ENCODE measurements at regions not wholly inside any gene's neighbourhood (a gene's known extent, or its start where the extent isn't known, plus 50 kb on each side); places are given as distances from the start of the nearest gene placed in this dataset.
A peak's percentile ranks its signal among the peaks of the same experiment; 100 is the strongest.

DNA sequence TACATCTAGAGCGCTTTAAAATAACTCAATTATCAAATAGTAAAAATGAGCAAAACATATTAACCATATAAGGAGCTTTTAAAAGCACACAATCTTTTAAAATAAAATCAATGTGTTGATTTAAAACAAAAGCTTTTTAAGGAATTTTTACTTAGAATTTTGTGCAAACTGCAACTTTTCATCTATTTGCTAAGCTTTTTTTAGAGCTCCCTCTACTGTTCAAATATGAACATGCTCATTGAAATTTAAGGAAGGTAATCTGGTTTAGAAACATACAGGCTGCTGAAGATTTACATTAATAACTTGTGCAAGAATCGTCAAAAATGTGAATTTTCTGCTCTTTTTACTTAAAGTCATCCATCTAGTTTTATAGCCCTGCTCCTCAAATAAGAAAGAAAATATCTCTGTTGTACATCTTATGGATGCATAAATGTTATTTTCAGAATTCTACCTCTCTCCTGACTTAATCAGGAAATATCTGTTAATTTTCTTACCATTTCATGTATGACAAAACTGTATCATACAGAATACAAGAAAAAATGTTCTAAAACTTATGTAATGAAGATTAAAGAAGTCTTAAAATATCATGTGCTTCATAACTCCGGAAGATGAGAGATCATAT is 469.4 kb upstream of the ROBO2 start:
- no peak for DNase-seq (ENCODE audit: low read depth in 4 of 4, low spot score in 3 of 4)

DNA sequence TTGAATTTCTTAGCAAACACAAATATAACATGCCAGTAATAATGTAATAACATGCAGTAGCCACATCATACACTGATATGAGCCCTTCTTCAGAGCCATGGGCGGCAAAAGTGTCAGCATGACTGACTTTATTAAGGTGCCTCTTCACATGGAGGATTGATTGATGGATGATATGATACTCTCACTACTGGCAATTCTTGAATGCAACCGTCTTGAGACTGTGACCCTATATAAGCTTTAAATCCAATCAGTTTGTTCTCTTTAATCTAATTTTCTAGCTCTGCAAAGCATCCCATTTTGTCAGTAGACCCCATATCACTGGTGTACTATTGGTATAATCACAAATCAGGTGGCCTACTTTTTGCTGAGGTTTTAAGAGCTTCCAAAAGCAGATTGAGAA is 463.7 kb upstream of the ROBO2 start:
- DNase-seq (ENCODE audit: low read depth in 4 of 4, low spot score in 3 of 4): no peak

- DNase-seq (ENCODE audit: low read depth in 4 of 4, low spot score in 3 of 4): no peak
Observed at GRCh38 chr3:76582098-76582497, 457.8 kb upstream of the ROBO2 start.

DNA sequence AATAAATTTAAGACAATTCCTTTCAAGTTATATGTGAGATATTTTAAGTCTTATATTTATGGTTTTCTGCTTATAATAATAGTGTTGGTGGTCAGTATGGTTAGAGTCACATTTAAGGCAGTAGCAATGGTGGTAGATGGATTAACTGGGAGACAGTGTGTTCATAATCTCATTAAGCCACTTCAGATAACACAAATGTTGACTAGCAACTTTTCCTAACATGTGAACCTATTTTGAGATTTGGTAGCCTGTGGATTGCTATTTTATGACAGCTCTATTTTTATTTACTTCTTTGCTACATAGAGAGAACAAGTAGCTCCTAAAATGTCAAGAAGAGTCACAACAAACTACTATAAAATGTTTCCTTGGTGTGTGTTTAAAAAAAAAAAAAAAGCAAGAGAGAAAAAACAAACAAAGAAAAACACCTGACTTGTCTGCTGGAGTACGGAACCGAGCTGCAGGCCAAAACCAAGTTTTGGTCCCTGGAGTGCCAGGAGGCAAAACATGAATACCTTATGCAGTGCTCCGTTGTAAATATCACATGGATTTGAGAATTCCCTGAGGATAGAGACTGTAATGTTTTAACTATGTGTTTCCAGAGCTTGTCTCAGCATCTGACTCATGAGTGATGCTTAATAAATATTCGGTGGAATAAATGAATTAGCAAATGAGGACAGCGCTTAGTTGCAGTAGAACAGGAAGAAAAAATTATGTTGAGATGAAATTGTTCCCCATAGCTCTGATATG is 457.1 kb upstream of the ROBO2 start:
- DNase-seq (ENCODE audit: low read depth in 4 of 4, low spot score in 3 of 4): no peak

DNA sequence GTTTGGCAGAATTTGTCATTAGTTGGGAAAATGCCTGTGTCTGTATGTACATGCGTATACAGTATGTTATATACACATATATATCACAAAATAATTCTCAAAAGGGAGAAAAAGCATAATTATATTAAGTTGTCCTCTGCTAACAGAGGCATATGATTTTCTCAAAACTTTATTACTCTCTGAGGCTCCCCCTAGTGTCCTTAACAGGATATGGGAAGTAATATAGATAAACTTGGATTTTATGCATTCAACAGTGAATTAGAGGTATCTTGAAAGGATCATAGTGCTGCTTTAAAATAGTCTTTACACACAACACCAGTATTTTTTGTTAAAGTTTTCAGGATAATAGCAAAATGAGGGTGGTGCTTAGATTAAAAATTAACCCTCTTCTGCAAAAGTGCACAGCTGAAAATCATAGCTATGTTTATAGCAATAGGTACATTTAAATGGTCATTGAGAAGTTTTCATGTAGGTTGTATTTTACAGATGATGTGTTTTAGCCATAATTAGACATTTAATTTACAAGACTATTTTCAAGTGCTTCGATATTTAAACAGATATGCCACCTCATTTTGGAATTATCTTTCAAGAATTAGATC is 454.0 kb upstream of the ROBO2 start:
- DNase-seq (ENCODE audit: low read depth in 4 of 4, low spot score in 3 of 4): peak in 1 of 4 donors; percentile 5

- DNase-seq (ENCODE audit: low read depth in 4 of 4, low spot score in 3 of 4): no peak
Observed at GRCh38 chr3:76586471-76586870, 453.4 kb upstream of the ROBO2 start.

DNA sequence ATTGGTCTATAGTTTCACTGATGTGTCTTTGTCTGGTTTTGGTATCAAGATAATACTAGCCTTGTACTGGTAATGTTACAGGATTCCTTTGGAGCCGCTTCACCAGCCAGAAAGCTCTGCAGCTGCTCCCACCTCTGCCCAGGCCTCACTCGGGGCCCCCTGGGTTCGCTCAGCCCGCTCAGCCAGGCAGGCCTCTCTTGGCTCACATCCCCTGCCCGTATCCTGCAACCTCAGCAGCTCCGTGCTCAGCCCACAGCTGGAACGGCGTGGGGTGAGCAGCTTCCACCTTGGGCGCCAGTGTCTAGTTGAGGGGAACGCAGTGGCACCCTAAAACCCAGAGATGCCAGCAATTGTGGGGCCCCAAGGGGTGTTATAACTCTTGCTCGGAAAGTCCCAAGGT is 429.7 kb upstream of the ROBO2 start:
- no peak for DNase-seq (ENCODE audit: low read depth in 4 of 4, low spot score in 3 of 4)

- no peak for DNase-seq (ENCODE audit: low read depth in 4 of 4, low spot score in 3 of 4)
Observed at GRCh38 chr3:76615719-76616118, 424.2 kb upstream of the ROBO2 start.

DNA sequence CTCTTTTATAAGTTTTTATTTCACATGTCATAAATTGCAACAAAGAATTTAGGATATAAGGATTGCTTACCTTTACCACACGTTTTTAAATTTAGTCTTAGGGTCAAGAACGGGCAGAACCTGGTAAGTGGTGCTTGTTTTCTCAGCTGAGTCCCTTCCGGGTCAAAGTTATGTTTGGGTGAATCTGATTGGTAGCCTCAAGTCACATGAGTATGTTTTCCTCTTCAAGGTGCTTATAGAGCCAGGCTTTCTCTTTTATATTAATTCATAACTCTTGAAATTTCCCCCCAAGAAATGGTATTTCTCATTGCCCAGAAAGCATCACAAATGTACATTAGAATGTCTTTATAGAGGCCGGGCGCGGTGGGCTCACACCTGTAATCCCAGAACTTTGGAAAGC is 415.7 kb upstream of the ROBO2 start:
- no peak for DNase-seq (ENCODE audit: low read depth in 4 of 4, low spot score in 3 of 4)

DNA sequence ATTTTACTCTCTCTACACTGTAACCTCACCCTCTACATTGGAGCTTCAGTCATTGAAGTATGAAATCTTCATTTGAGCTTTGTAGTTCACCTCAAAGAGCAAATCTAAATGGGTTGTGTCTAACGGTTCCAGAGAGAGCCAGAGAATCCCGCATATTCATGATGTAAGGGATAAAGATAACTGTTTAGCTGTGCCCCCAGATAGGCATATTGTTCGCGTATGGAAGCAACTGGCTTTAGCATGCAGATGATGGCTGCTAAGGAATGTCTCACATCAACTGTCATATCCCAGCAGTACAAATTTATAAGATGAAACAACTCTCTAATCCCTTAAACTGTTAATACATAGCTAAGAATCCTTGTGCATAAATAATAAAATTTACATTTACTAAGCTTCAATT is 412.7 kb upstream of the ROBO2 start:
- DNase-seq (ENCODE audit: low read depth in 4 of 4, low spot score in 3 of 4): no peak

DNA sequence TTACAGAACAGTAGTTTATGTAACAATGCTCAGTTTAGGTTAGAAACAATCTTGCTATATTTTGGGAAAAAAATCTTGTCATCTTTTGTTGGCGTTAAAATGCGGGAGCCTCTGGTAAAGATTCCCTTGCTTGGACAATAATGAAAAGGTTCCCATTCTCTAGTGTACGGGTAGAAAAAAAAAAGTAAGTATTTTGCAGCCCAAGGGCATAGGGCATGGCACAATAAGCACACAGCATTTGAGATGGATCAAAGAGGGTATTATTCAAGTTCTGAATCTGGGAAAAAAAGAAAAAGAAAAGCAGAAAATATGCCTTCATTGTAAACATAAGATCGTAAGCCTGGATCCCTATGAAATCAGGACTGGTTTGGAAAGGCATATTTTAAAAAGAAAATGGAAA is 408.6 kb upstream of the ROBO2 start:
- DNase-seq (ENCODE audit: low read depth in 4 of 4, low spot score in 3 of 4): no peak

GRCh38 chr3:76638006-76638405 is 401.9 kb upstream of the ROBO2 start:
- no peak for DNase-seq (ENCODE audit: low read depth in 4 of 4, low spot score in 3 of 4)

DNA sequence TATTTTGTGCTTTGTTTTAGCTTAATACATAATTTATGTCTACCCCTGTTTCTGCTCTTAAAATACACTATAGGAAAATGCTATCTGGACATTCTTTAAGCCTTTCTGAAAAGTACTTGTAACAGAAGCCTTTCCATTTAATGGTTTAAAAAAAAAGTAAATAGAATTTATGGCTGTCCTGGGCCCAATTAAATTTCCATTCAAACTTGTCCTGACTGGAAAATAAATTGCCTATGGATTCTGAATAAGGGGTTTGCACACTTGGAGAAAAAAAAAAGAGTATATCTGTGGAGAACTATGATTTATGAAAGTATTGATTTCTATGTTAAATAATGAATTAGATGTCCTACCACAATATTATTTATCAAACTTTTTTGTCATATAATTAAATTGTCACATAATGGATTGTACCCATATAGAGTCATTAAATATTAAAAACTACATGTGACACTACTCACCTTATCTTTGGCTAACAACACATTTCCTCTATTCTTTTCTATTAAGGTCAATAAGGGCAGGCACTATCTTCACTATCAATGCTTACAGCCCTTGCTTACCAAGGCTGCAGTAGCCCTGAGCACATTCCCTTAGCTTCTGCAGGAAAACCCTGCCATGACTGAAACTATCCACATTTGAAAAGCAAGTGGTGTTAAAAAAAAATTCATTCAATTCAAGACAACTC is 396.1 kb upstream of the ROBO2 start:
- DNase-seq (ENCODE audit: low read depth in 4 of 4, low spot score in 3 of 4): no peak

DNA sequence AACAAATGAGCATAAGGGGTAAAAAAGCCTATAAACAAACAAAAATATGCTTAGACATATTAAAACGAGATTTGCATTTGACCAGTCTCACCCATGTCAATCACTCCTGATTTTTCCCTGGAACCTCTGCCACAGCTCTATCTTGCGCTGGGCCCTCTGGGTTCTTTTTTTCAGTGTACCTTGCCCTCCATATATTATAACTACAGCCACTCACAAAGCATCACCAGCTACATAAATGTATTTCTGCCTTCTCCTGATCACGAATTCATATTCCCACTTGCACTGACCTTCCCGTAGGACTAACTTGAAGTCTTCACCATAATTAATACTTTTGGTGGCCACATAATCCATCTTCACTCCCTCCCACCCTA is 395.6 kb upstream of the ROBO2 start:
- no peak for DNase-seq (ENCODE audit: low read depth in 4 of 4, low spot score in 3 of 4)

DNA sequence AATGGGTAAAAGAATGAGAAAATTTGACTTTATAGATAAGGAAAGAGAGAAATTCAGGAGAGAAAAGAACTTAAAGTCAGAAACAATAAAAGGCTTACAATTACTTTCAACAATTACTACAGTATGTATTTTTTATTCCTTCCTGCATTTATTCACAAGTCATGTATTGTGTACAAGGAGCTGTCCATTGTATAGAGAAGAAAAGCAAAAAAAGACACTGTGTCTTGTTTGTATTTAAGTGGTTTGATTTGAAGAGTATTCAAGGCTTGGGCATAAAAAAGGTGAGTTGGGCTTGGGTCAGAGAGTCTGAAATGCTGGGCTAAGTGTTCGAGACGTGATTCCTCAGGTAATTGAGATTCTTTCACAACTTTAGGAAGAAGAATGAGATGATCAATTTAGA is 394.2 kb upstream of the ROBO2 start:
- DNase-seq (ENCODE audit: low read depth in 4 of 4, low spot score in 3 of 4): no peak

GRCh38 chr3:76646921-76647562 is 392.9 kb upstream of the ROBO2 start:
- DNase-seq (ENCODE audit: low read depth in 4 of 4, low spot score in 3 of 4): no peak

- no peak for DNase-seq (ENCODE audit: low read depth in 4 of 4, low spot score in 3 of 4)
Observed at GRCh38 chr3:76651784-76652183, 388.1 kb upstream of the ROBO2 start.

DNA sequence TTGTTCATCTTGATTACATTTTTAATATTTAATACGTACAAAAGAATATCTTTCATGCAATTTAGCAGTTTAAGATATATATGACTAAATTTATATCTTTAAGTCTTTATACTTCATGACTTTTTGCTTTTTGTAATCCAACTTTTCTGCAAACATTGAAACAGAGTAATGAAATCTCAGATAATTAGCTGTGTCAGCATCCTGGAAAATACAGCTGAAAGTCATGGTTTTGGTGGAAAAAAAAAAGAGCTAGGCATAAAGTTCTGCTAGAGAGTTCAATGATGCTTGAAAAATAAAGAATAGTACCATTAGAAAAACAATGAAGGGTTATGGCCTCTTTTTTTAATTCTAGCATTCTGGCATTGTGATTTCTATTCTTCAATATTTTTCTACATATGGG is 387.4 kb upstream of the ROBO2 start:
- no peak for DNase-seq (ENCODE audit: low read depth in 4 of 4, low spot score in 3 of 4)

GRCh38 chr3:76653640-76654251 is 386.2 kb upstream of the ROBO2 start:
- DNase-seq (ENCODE audit: low read depth in 4 of 4, low spot score in 3 of 4): no peak

DNA sequence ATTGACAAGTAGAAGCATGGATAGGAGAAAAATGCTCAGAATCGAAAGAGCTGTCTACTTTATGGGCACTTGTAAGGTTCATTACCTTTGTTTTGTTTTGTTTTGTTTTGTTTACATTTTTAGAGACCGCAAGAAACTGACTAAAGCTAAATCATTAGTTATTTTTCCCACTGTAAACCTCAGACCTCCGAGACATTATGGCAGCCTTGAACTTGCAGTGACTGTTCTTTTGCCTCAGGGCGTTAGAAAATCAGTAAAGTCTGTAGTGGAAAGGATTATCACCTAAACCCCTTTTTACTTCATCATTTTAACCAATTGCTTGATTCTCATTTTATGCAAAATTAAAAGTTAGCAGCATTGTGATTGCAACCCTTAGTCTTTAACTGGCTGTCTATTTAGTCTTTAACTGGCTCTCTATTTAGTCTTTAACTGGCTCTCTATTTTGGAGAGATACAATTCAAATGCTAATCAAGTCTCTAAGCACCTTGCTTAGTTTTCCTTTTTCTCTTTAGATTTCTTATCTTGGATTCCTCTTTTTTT is 383.3 kb upstream of the ROBO2 start:
- DNase-seq (ENCODE audit: low read depth in 4 of 4, low spot score in 3 of 4): no peak

- no peak for DNase-seq (ENCODE audit: low read depth in 4 of 4, low spot score in 3 of 4)
Observed at GRCh38 chr3:76657909-76658308, 382.0 kb upstream of the ROBO2 start.
